Osteocyte (in vitro differentiated cells): ENCODE measurements at regions not wholly inside any gene's neighbourhood (a gene's known extent, or its start where the extent isn't known, plus 50 kb on each side); places are given as distances from the start of the nearest gene placed in this dataset.

Source experiments
- DNase-seq: peaks from one replicate; pipeline ENCODE4 v3.0.0; 2021; ENCODE audit warnings: mixed read lengths; ENCODE audit not compliant: unreplicated experiment; ENCODE audit errors: extremely low spot score
- H3K27ac Mint-ChIP-seq: one replicate; pipeline ENCODE4 v1.8.0; 2021; ENCODE audit warnings: mild to moderate bottlenecking, mixed read lengths; ENCODE audit not compliant: unreplicated experiment
- H3K27me3 Mint-ChIP-seq: one replicate; pipeline ENCODE4 v1.8.0; 2021; ENCODE audit warnings: mixed read lengths; ENCODE audit not compliant: unreplicated experiment
- H3K36me3 Mint-ChIP-seq: one replicate; pipeline ENCODE4 v1.8.0; 2021; ENCODE audit warnings: mixed read lengths; ENCODE audit not compliant: unreplicated experiment
- H3K4me1 Mint-ChIP-seq: one replicate; pipeline ENCODE4 v1.8.0; 2021; ENCODE audit warnings: mixed read lengths; ENCODE audit not compliant: unreplicated experiment
- H3K4me3 Mint-ChIP-seq: one replicate; pipeline ENCODE4 v1.8.0; 2021; ENCODE audit warnings: mild to moderate bottlenecking, moderate library complexity, mixed read lengths; ENCODE audit not compliant: unreplicated experiment
- H3K9me3 Mint-ChIP-seq: one replicate; pipeline ENCODE4 v1.8.0; 2021; ENCODE audit warnings: mixed read lengths; ENCODE audit not compliant: unreplicated experiment
- CTCF ChIP-seq: fragments of 200-600 bp; sonication (generic); IDR thresholded peaks from 2 replicates; pipeline ENCODE4 v1.5.0; 2021; ENCODE audit warnings: antibody characterized with exemption, mild to moderate bottlenecking, moderate library complexity

GRCh38 chr4:120238277-120238973 is 171.8 kb upstream of the MAD2L1 start:
- Mint-ChIP-seq H3K4me3 (no peak overlapping the region), H3K27ac (no peak overlapping the region), H3K4me1 (peaks cover 2% of the 10 kb centered on the region), H3K36me3 (no peaks in the 10 kb centered on the region), H3K9me3 (no peaks in the 10 kb centered on the region), H3K27me3 (peaks cover 4% of the 10 kb centered on the region)
- no peak for DNase-seq
- no peak for TF ChIP-seq CTCF

- H3K4me1 Mint-ChIP-seq = no peaks in the 10 kb centered on the region
- DNase-seq = no peak
- H3K27me3 Mint-ChIP-seq = peaks cover 4% of the 10 kb centered on the region
- no peaks in the 10 kb centered on the region for H3K36me3 Mint-ChIP-seq
- H3K4me3 Mint-ChIP-seq = no peak overlapping the region
- no peak for TF ChIP-seq CTCF
- H3K9me3 Mint-ChIP-seq = no peaks in the 10 kb centered on the region
- no peak overlapping the region for H3K27ac Mint-ChIP-seq
Measured at GRCh38 chr4:120236873-120237272, 170.2 kb upstream of the MAD2L1 start.

GRCh38 chr4:120232050-120232449 is 165.4 kb upstream of the MAD2L1 start:
- TF ChIP-seq CTCF = no peak
- no peaks in the 10 kb centered on the region for H3K36me3 Mint-ChIP-seq
- no peak overlapping the region for H3K4me3 Mint-ChIP-seq
- no peaks in the 10 kb centered on the region for H3K9me3 Mint-ChIP-seq
- H3K27ac Mint-ChIP-seq = no peak overlapping the region
- H3K27me3 Mint-ChIP-seq = peaks cover 13% of the 10 kb centered on the region
- no peak for DNase-seq
- no peaks in the 10 kb centered on the region for H3K4me1 Mint-ChIP-seq

GRCh38 chr4:120228086-120228485 is 161.4 kb upstream of the MAD2L1 start:
- no peaks in the 10 kb centered on the region for H3K4me1 Mint-ChIP-seq
- peaks cover 9% of the 10 kb centered on the region for H3K27me3 Mint-ChIP-seq
- no peak overlapping the region for H3K27ac Mint-ChIP-seq
- no peak for TF ChIP-seq CTCF
- no peak for DNase-seq
- no peaks in the 10 kb centered on the region for H3K36me3 Mint-ChIP-seq
- no peaks in the 10 kb centered on the region for H3K9me3 Mint-ChIP-seq
- H3K4me3 Mint-ChIP-seq = no peak overlapping the region

- Mint-ChIP-seq H3K4me1 (no peaks in the 10 kb centered on the region), H3K27me3 (peaks cover 9% of the 10 kb centered on the region), H3K27ac (no peak overlapping the region), H3K36me3 (no peaks in the 10 kb centered on the region), H3K9me3 (no peaks in the 10 kb centered on the region), H3K4me3 (no peak overlapping the region)
- DNase-seq = no peak
- TF ChIP-seq CTCF = no peak
Measured at GRCh38 chr4:120227554-120227953, 160.9 kb upstream of the MAD2L1 start.
